H1 (cell line): ENCODE measurements at regions not wholly inside any gene's neighbourhood (a gene's known extent, or its start where the extent isn't known, plus 50 kb on each side); places are given as distances from the start of the nearest gene placed in this dataset.

Source experiments
- CTCF ChIA-PET: fragments of 300-600 bp; sonication (Branson Sonifier 250); formaldehyde crosslinking; loops from one replicate; lab custom pipeline; 2021; ENCODE audit not compliant: partially characterized antibody; lab: Charles Lee
- POLR2A ChIA-PET: fragments of 300-600 bp; sonication (Branson Sonifier 250); formaldehyde crosslinking; loops from one replicate; lab custom pipeline; 2021; ENCODE audit warnings: inconsistent platforms; ENCODE audit not compliant: partially characterized antibody; lab: Charles Lee
- DNase-seq, 2 experiments: peaks; one replicate each; pipeline versions ENCODE4 v3.0.0 to v3.0.0-alpha.2; 2010 to 2022; ENCODE audit warnings: low spot score in 2 of 2, low read depth in 1 of 2, mixed read lengths in 1 of 2
- FAIRE-seq: peaks from 2 replicates; lab custom pipeline; 2011; peaks lifted over from hg19 to GRCh38; lab: Jason Lieb, UNC
- H2AFZ ChIP-seq: 2 replicates; pipeline ENCODE4 v1.8.1; 2012; ENCODE audit warnings: low read length, inconsistent platforms
- H2AK5ac ChIP-seq: 2 replicates; pipeline ENCODE4 v1.6.1; 2013; ENCODE audit warnings: low read depth, low read length
- H2BK120ac ChIP-seq: replicated peaks from 2 replicates; pipeline ENCODE3; 2013; ENCODE audit warnings: low read depth, low read length, inconsistent platforms
- H2BK12ac ChIP-seq: 2 replicates; pipeline ENCODE4 v1.6.1; 2013; ENCODE audit warnings: low read depth, low read length
- H2BK15ac ChIP-seq: 2 replicates; pipeline ENCODE4 v1.6.1; 2013; ENCODE audit warnings: low read length
- H2BK20ac ChIP-seq: 2 replicates; pipeline ENCODE4 v1.6.1; 2013; ENCODE audit warnings: low read length
- H2BK5ac ChIP-seq: 2 replicates; pipeline ENCODE4 v1.6.1; 2013; ENCODE audit warnings: low read depth, low read length
- H3K14ac ChIP-seq: 2 replicates; pipeline ENCODE4 v1.6.1; 2013; ENCODE audit warnings: inconsistent platforms; ENCODE audit not compliant: insufficient read length
- H3K18ac ChIP-seq: 2 replicates; pipeline ENCODE4 v1.6.1; 2013; ENCODE audit warnings: low read length; ENCODE audit errors: extremely low read depth
- H3K23ac ChIP-seq: 2 replicates; pipeline ENCODE4 v1.6.1; 2013; ENCODE audit warnings: inconsistent platforms; ENCODE audit not compliant: insufficient read length
- H3K23me2 ChIP-seq: 2 replicates; pipeline ENCODE4 v1.6.1; 2013; ENCODE audit warnings: low read depth, low read length
- H3K27ac ChIP-seq: 2 replicates; pipeline ENCODE4 v1.6.1; 2011; ENCODE audit warnings: low read depth, low read length, inconsistent platforms
- H3K27me3 ChIP-seq, 4 experiments: replicated peaks in 1 of 4; 1 replicate in 1 of 4; 2 replicates in 3 of 4; pipeline versions ENCODE4 v1.6.1 to v1.8.1; 2011 to 2013; ENCODE audit warnings: low read length in 3 of 4, mild to moderate bottlenecking in 3 of 4, inconsistent platforms in 2 of 4, mixed read lengths in 2 of 4, moderate library complexity in 1 of 4; ENCODE audit not compliant: control insufficient read depth in 3 of 4, insufficient read depth in 3 of 4; ENCODE audit errors: extremely low read depth in 1 of 4
- H3K36me3 ChIP-seq, 4 experiments: 2 replicates each; pipeline versions ENCODE4 v1.6.1 to v1.8.1; 2011 to 2013; ENCODE audit warnings: mild to moderate bottlenecking in 4 of 4, low read length in 3 of 4, moderate library complexity in 2 of 4, control low read depth in 1 of 4, inconsistent platforms in 1 of 4; ENCODE audit not compliant: insufficient read depth in 4 of 4, control insufficient read depth in 2 of 4
- H3K4ac ChIP-seq: replicated peaks from 2 replicates; pipeline ENCODE3; 2013; ENCODE audit warnings: low read length, low read depth, mixed read lengths, inconsistent platforms; ENCODE audit not compliant: insufficient read length
- H3K4me1 ChIP-seq, 4 experiments: replicated peaks in 1 of 4; 1 replicate in 1 of 4; 2 replicates in 3 of 4; pipeline versions ENCODE4 v1.6.1 to v1.8.1; 2011 to 2013; ENCODE audit warnings: low read length in 3 of 4, inconsistent platforms in 2 of 4, mixed read lengths in 1 of 4; ENCODE audit not compliant: insufficient read depth in 4 of 4, control insufficient read depth in 3 of 4
- H3K4me2 ChIP-seq, 2 experiments: 2 replicates each; pipeline versions ENCODE4 v1.6.1 to v1.8.1; 2011 to 2013; ENCODE audit warnings: low read depth in 2 of 2, low read length in 2 of 2, control low read depth in 1 of 2, inconsistent platforms in 1 of 2, mild to moderate bottlenecking in 1 of 2; ENCODE audit not compliant: insufficient read depth in 1 of 2
- H3K4me3 ChIP-seq, 4 experiments: fragments of 200-600, 300-600 bp in 1 of 4; sonication (generic), shearing (Covaris generic), sonication (Bioruptor Twin) in 1 of 4; 2 replicates each; pipeline versions ENCODE4 v1.5.1 to v1.8.1; 2011 to 2016; ENCODE audit warnings: low read length in 4 of 4, low read depth in 3 of 4, control low read depth in 2 of 4, inconsistent platforms in 2 of 4, mild to moderate bottlenecking in 2 of 4, mixed read lengths in 1 of 4, moderate library complexity in 1 of 4; ENCODE audit not compliant: insufficient read depth in 2 of 4; ENCODE audit errors: extremely low read depth in 1 of 4
- H3K56ac ChIP-seq: replicated peaks from 2 replicates; pipeline ENCODE3; 2013; ENCODE audit warnings: low read depth, mild to moderate bottlenecking, mixed read lengths, low read length, inconsistent platforms; ENCODE audit not compliant: insufficient read length
- H3K79me1 ChIP-seq: 2 replicates; pipeline ENCODE4 v1.6.1; 2013; ENCODE audit warnings: low read depth, low read length, control low read depth
- H3K79me2 ChIP-seq, 2 experiments: 2 replicates each; pipeline versions ENCODE4 v1.6.1 to v1.8.1; 2012 to 2013; ENCODE audit warnings: low read length in 2 of 2, mild to moderate bottlenecking in 2 of 2, inconsistent platforms in 1 of 2; ENCODE audit not compliant: insufficient read depth in 2 of 2, control insufficient read depth in 1 of 2
- H3K9ac ChIP-seq, 4 experiments: replicated peaks in 1 of 4; 1 replicate in 1 of 4; 2 replicates in 3 of 4; pipeline versions ENCODE4 v1.6.1 to v1.8.1; 2011 to 2013; ENCODE audit warnings: low read depth in 3 of 4, low read length in 3 of 4, control low read depth in 2 of 4, mild to moderate bottlenecking in 2 of 4, moderate library complexity in 2 of 4, inconsistent platforms in 1 of 4; ENCODE audit errors: extremely low read depth in 1 of 4
- H3K9me3 ChIP-seq, 2 experiments: 2 replicates each; pipeline versions ENCODE4 v1.6.1 to v1.8.1; 2012 to 2013; ENCODE audit warnings: mild to moderate bottlenecking in 2 of 2, moderate library complexity in 2 of 2, control low read depth in 1 of 2, inconsistent platforms in 1 of 2, low read depth in 1 of 2, low read length in 1 of 2, mixed read lengths in 1 of 2; ENCODE audit not compliant: insufficient read depth in 2 of 2
- H4K20me1 ChIP-seq, 2 experiments: replicated peaks in 1 of 2; 2 replicates each; pipeline versions ENCODE3 to v1.8.1; 2011 to 2013; ENCODE audit warnings: inconsistent platforms in 2 of 2, low read length in 2 of 2, mild to moderate bottlenecking in 1 of 2; ENCODE audit not compliant: insufficient read depth in 2 of 2, control insufficient read depth in 1 of 2
- H4K5ac ChIP-seq: 2 replicates; pipeline ENCODE4 v1.6.1; 2013; ENCODE audit warnings: low read length, low read depth, mixed read lengths, inconsistent platforms; ENCODE audit not compliant: insufficient read length
- H4K8ac ChIP-seq: 2 replicates; pipeline ENCODE4 v1.8.0; 2013; ENCODE audit warnings: mild to moderate bottlenecking, moderate library complexity, low read length, inconsistent platforms; ENCODE audit not compliant: insufficient read depth; ENCODE audit errors: extremely low read depth
- H4K91ac ChIP-seq: replicated peaks from 2 replicates; pipeline ENCODE3; 2013; ENCODE audit warnings: low read length, mixed read lengths, inconsistent platforms; ENCODE audit not compliant: insufficient read length
- BRCA1 ChIP-seq: IDR thresholded peaks from 2 replicates; pipeline ENCODE4 v1.6.1; 2012; ENCODE audit warnings: low read depth, low read length, improper control_type of control experiment
- CREB1 ChIP-seq: IDR thresholded peaks from 2 replicates; pipeline ENCODE4 v1.6.1; 2012; ENCODE audit warnings: inconsistent platforms
- E2F6 ChIP-seq: IDR thresholded peaks from 2 replicates; pipeline ENCODE4 v1.6.1; 2012; ENCODE audit warnings: inconsistent platforms
- EP300 ChIP-seq, 2 experiments: IDR thresholded peaks; 1 replicate in 1 of 2; 2 replicates in 1 of 2; pipeline ENCODE4 v1.6.1; 2011 to 2012; ENCODE audit warnings: low read depth in 2 of 2, low read length in 2 of 2, mild to moderate bottlenecking in 2 of 2, borderline replicate concordance in 1 of 2, inconsistent platforms in 1 of 2, moderate library complexity in 1 of 2
- HDAC6 ChIP-seq: IDR thresholded peaks from one replicate; pipeline ENCODE4 v1.7.1; 2012; ENCODE audit warnings: low read depth, mild to moderate bottlenecking, inconsistent platforms, low read length, moderate library complexity
- JUN ChIP-seq: IDR thresholded peaks from 2 replicates; pipeline ENCODE4 v1.6.1; 2011; ENCODE audit warnings: low read depth, mild to moderate bottlenecking, improper control_type of control experiment, low read length
- MAFK ChIP-seq: IDR thresholded peaks from 2 replicates; pipeline ENCODE4 v1.6.1; 2012; ENCODE audit warnings: low read depth, mild to moderate bottlenecking, improper control_type of control experiment, low read length
- RBBP5 ChIP-seq: IDR thresholded peaks from 2 replicates; pipeline ENCODE4 v1.7.1; 2012; ENCODE audit warnings: low read depth, mild to moderate bottlenecking, inconsistent platforms, low read length, moderate library complexity, borderline replicate concordance
- RNF2 ChIP-seq: fragments of 200-900, 300-1000 bp; sonication (generic); IDR thresholded peaks from 2 replicates; pipeline ENCODE4 v1.7.1; 2016; ENCODE audit warnings: borderline replicate concordance, low read depth, mild to moderate bottlenecking, antibody characterized with exemption, low read length; ENCODE audit not compliant: poor library complexity, severe bottlenecking; ENCODE audit errors: missing control alignments
- RXRA ChIP-seq: IDR thresholded peaks from 2 replicates; pipeline ENCODE4 v1.6.1; 2011; ENCODE audit warnings: low read depth, mild to moderate bottlenecking, low read length, moderate library complexity; ENCODE audit not compliant: insufficient read depth
- USF2 ChIP-seq: IDR thresholded peaks from 2 replicates; pipeline ENCODE4 v1.6.1; 2011; ENCODE audit warnings: low read length, improper control_type of control experiment
- WGBS, 2 experiments: shearing (Covaris generic) in 1 of 2; methylation state at CpG; one replicate each; pipeline versions ENCODE4 v1.1.6 to v1.1.7; 2013 to 2015; ENCODE audit warnings: low lambda C conversion rate in 2 of 2, mixed read lengths in 2 of 2, inconsistent platforms in 1 of 2, low coverage in 1 of 2, missing lambda C conversion rate in 1 of 2; ENCODE audit not compliant: insufficient replicate concordance in 2 of 2, insufficient coverage in 1 of 2, insufficient read length in 1 of 2; ENCODE audit errors: extremely low coverage in 1 of 2, missing lambda C conversion rate in 1 of 2; 5-methylcytosine and 5-hydroxymethylcytosine counted together

GRCh38 chr14:36021591-36022320, 154.8 kb downstream of the PTCSC3 start:
- no peak overlapping the region for H3K4me3 ChIP-seq
- no peak overlapping the region for H2BK120ac ChIP-seq
- H4K5ac ChIP-seq, result no peak overlapping the region
- H4K91ac ChIP-seq, result no peak overlapping the region
- no peak overlapping the region for H2BK20ac ChIP-seq
- 88% methylated on average over 4 of the region's 4 CpGs; no CpG with 5 or more reads in 1 of the 2 experiments for WGBS, 2 experiments
- DNase-seq, result no peak
- H3K14ac ChIP-seq, result no peak overlapping the region
- ChIA-PET POLR2A (no interaction called here), CTCF (interaction anchor here (0.6 to 1.2 kb wide), 4 partner anchors 9 to 138 kb away, joined by 3 to 5 read pairs (median 3); no protein-coding TSS in a partner anchor)
- H3K4me2 ChIP-seq, result no peak overlapping the region
- H3K79me2 ChIP-seq, result no peaks in the 10 kb centered on the region
- no peaks in the 10 kb centered on the region for H3K4me1 ChIP-seq
- no peak overlapping the region for H2BK15ac ChIP-seq
- no peak overlapping the region for H2BK5ac ChIP-seq
- no peak overlapping the region for H2BK12ac ChIP-seq
- no peaks in the 10 kb centered on the region for H3K9me3 ChIP-seq
- no peak overlapping the region for H3K9ac ChIP-seq
- no peaks in the 10 kb centered on the region; the same call in 1 of the 2 replicates for H3K23me2 ChIP-seq
- H3K36me3 ChIP-seq, result no peaks in the 10 kb centered on the region
- H4K20me1 ChIP-seq, result no peaks in the 10 kb centered on the region
- H2AFZ ChIP-seq, result no peak overlapping the region
- no peaks in the 10 kb centered on the region for H3K79me1 ChIP-seq
- no peak overlapping the region for H3K27ac ChIP-seq
- no peak overlapping the region for H2AK5ac ChIP-seq
- H4K8ac ChIP-seq, result no peak overlapping the region
- H3K4ac ChIP-seq, result no peak overlapping the region
- H3K56ac ChIP-seq, result no peak overlapping the region
- H3K23ac ChIP-seq, result no peak overlapping the region
- no peaks in the 10 kb centered on the region for H3K27me3 ChIP-seq
- H3K18ac ChIP-seq, result no peak overlapping the region
- no peak for FAIRE-seq
- TF ChIP-seq MAFK (no peak), RBBP5 (no peak), JUN (no peak), RNF2 (no peak), USF2 (no peak), HDAC6 (no peak), RXRA (no peak), E2F6 (no peak), BRCA1 (no peak), EP300 (IDR thresholded peaks at IDR 0.05; ENCODE audit: borderline replicate concordance in 1 of 2, low read depth in 2 of 2, low read length in 2 of 2) (no peak), CREB1 (no peak)
